Neuronal stem cell (in vitro differentiated cells): ENCODE measurements at regions not wholly inside any gene's neighbourhood (a gene's known extent, or its start where the extent isn't known, plus 50 kb on each side); places are given as distances from the start of the nearest gene placed in this dataset.
A peak's percentile ranks its signal among the peaks of the same experiment; 100 is the strongest.

Experiments
- DNase-seq: peaks from one replicate; pipeline ENCODE4 v3.0.0-alpha.2; 2013; ENCODE audit warnings: low spot score
- H2AFZ ChIP-seq: one replicate; pipeline ENCODE4 v1.6.1; 2013; ENCODE audit warnings: mild to moderate bottlenecking, low read length, inconsistent platforms
- H2AK5ac ChIP-seq: 2 replicates; pipeline ENCODE4 v1.6.1; 2013; ENCODE audit warnings: low read depth, mild to moderate bottlenecking, inconsistent platforms, low read length, moderate library complexity, mixed read lengths
- H2BK120ac ChIP-seq: 2 replicates; pipeline ENCODE4 v1.6.1; 2013; ENCODE audit warnings: low read depth, mild to moderate bottlenecking, inconsistent platforms, low read length, moderate library complexity, mixed read lengths
- H2BK12ac ChIP-seq: one replicate; pipeline ENCODE4 v1.6.1; 2013; ENCODE audit warnings: low read length, inconsistent platforms
- H2BK15ac ChIP-seq: 2 replicates; pipeline ENCODE4 v1.6.1; 2013; ENCODE audit warnings: mild to moderate bottlenecking, low read length, inconsistent platforms, mixed read lengths
- H2BK5ac ChIP-seq: one replicate; pipeline ENCODE4 v1.6.1; 2013; ENCODE audit warnings: inconsistent platforms, mild to moderate bottlenecking, low read length, moderate library complexity
- H3K14ac ChIP-seq: one replicate; pipeline ENCODE4 v1.6.1; 2013; ENCODE audit warnings: low read length, inconsistent platforms
- H3K18ac ChIP-seq: 2 replicates; pipeline ENCODE4 v1.6.1; 2013; ENCODE audit warnings: low read length, inconsistent platforms
- H3K23ac ChIP-seq: 2 replicates; pipeline ENCODE4 v1.6.1; 2013; ENCODE audit warnings: low read depth, mild to moderate bottlenecking, mixed read lengths, low read length, inconsistent platforms; ENCODE audit not compliant: poor library complexity
- H3K27ac ChIP-seq: replicated peaks from 3 replicates; pipeline ENCODE4 v1.5.1; 2013; ENCODE audit warnings: low read length, inconsistent platforms
- H3K27me3 ChIP-seq, 3 experiments: 2 replicates each; pipeline ENCODE4 v1.6.1; 2013; ENCODE audit warnings: low read length in 3 of 3, mild to moderate bottlenecking in 2 of 3, inconsistent platforms in 1 of 3, low read depth in 1 of 3, mixed read lengths in 1 of 3, moderate library complexity in 1 of 3; ENCODE audit not compliant: control insufficient read depth in 3 of 3, insufficient read depth in 3 of 3
- H3K36me3 ChIP-seq, 2 donors: replicated peaks in 1 of 2; 2 replicates each; pipeline ENCODE4 v1.6.1; 2013; ENCODE audit warnings: low read length in 2 of 2; ENCODE audit not compliant: control insufficient read depth in 2 of 2, insufficient read depth in 2 of 2
- H3K4ac ChIP-seq: 2 replicates; pipeline ENCODE4 v1.6.1; 2013; ENCODE audit warnings: inconsistent platforms, mild to moderate bottlenecking, low read length, moderate library complexity
- H3K4me1 ChIP-seq, 2 donors: 1 replicate in 1 of 2; 2 replicates in 1 of 2; pipeline ENCODE4 v1.6.1; 2013; ENCODE audit warnings: low read length in 2 of 2, low read depth in 1 of 2; ENCODE audit not compliant: control insufficient read depth in 2 of 2, insufficient read depth in 1 of 2
- H3K4me2 ChIP-seq: one replicate; pipeline ENCODE4 v1.6.1; 2013; ENCODE audit warnings: mild to moderate bottlenecking, low read length, inconsistent platforms; ENCODE audit not compliant: insufficient read depth, poor library complexity, severe bottlenecking
- H3K4me3 ChIP-seq, 2 donors: 2 replicates each; pipeline ENCODE4 v1.5.1; 2013; ENCODE audit warnings: low read length in 2 of 2, mild to moderate bottlenecking in 2 of 2, inconsistent platforms in 1 of 2, moderate library complexity in 1 of 2
- H3K79me1 ChIP-seq: one replicate; pipeline ENCODE4 v1.6.1; 2013; ENCODE audit warnings: low read depth, mild to moderate bottlenecking, inconsistent platforms, low read length, moderate library complexity
- H3K9ac ChIP-seq: one replicate; pipeline ENCODE4 v1.6.1; 2013; ENCODE audit warnings: mild to moderate bottlenecking, low read depth, low read length, inconsistent platforms; ENCODE audit not compliant: poor library complexity
- H3K9me3 ChIP-seq, 2 donors: replicated peaks in 1 of 2; 2 replicates each; pipeline versions ENCODE3 to v1.6.1; 2013; ENCODE audit warnings: low read length in 2 of 2, mild to moderate bottlenecking in 2 of 2, inconsistent platforms in 1 of 2, low read depth in 1 of 2, mixed read lengths in 1 of 2, moderate library complexity in 1 of 2; ENCODE audit not compliant: control insufficient read depth in 2 of 2, insufficient read depth in 1 of 2
- H4K8ac ChIP-seq: one replicate; pipeline ENCODE4 v1.6.1; 2013; ENCODE audit warnings: low read depth, mild to moderate bottlenecking, inconsistent platforms, low read length, moderate library complexity
- H4K91ac ChIP-seq: one replicate; pipeline ENCODE4 v1.6.1; 2013; ENCODE audit warnings: low read length, low read depth, mild to moderate bottlenecking, inconsistent platforms; ENCODE audit not compliant: poor library complexity
- WGBS, 2 donors: extraction: QIAGEN DNeasy Blood & Tissue Kit; methylation state at CpG; one replicate each; pipeline ENCODE4 v1.1.7; 2013; ENCODE audit warnings: missing lambda C conversion rate in 2 of 2, mixed read lengths in 1 of 2; ENCODE audit not compliant: insufficient read length in 2 of 2, insufficient replicate concordance in 1 of 2; ENCODE audit errors: extremely low coverage in 2 of 2; 5-methylcytosine and 5-hydroxymethylcytosine counted together

DNA sequence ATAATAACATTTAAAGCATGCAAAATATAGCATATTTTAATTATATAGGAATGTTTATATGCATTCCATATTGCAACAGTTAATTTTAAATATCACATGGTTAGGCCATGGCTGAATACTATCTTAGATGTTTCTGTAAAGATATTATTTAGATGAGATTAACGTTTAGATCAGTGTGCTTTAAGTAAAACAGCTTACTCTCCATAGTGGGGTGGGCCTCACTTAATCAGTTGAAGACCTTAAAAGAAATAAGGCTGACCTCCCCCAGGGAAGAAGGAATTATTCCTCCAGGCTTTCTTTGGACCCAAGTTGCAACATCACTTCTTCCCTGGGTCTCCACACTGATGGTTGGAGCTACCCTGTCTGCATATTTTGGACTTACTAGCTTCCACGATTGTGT lies 1246.5 kb downstream of the TYW1 start:
- Histone ChIP-seq H2AK5ac (no peak overlapping the region), H3K4me3 (no peak overlapping the region), H3K9me3 (no peaks in the 10 kb centered on the region), H3K36me3 (no peaks in the 10 kb centered on the region), H3K27ac (no peak overlapping the region), H4K8ac (no peak overlapping the region), H3K4me1 (peaks cover 0 to 6% of the 10 kb centered on the region in 2 donors), H2BK12ac (no peak overlapping the region), H3K14ac (no peak overlapping the region), H2AFZ (no peak overlapping the region), H3K27me3 (no peaks in the 10 kb centered on the region), H3K4ac (no peak overlapping the region), H2BK120ac (no peak overlapping the region), H3K23ac (no peak overlapping the region), H2BK15ac (no peak overlapping the region), H3K79me1 (no peaks in the 10 kb centered on the region), H4K91ac (no peak overlapping the region), H2BK5ac (no peak overlapping the region), H3K4me2 (no peak overlapping the region), H3K9ac (no peak overlapping the region), H3K18ac (no peak overlapping the region)
- no CpG with 5 or more reads among the region's 2 CpGs for WGBS, 2 donors
- DNase-seq = no peak

DNA sequence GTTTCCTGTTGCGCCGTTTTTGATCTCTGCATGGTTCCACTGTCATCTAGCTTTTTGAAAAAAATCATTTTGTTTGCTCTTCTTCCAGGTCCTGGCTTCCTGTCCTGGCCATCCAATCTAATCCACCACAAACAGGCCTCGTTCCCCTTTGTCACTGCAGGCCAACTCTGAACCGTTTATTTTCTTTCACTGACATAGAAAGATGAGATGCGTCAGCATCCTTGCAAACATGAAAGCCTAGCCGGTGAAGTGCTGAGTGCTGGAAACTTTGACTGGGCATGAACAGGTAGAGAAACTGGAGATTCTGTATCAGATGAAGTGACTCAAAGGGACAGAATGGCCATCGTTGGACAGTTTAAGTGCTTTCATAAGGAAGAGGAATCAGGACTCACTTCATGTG lies 1247.8 kb downstream of the TYW1 start:
- H3K23ac ChIP-seq = no peak overlapping the region

DNA sequence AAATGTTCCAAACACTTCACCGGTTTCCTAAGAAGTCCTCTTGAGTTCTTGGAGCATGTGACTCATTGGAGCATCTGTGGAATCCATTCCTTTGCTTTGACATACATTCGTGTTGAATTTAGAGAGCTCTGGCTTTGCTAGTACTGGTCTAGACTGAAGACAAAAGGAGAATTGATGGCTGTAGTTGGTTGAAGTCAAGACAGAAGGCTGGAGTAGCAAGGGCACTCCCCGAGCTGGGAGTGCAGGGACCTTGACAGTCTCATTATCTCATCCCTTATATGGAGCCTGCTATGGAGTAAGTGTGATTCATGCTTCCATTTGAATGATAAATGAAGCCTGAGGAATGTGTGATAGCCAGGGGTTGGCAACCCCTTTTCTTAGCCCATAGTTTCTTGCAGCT lies 1249.1 kb downstream of the TYW1 start:
- no peak for DNase-seq
- Histone ChIP-seq H3K79me1 (no peaks in the 10 kb centered on the region), H3K14ac (no peak overlapping the region), H2BK120ac (no peak overlapping the region), H3K4me3 (no peak overlapping the region), H3K9ac (no peak overlapping the region), H3K27ac (no peak overlapping the region), H4K8ac (no peak overlapping the region), H3K36me3 (no peaks in the 10 kb centered on the region), H2AFZ (no peak overlapping the region), H3K9me3 (peaks cover 0 to 2% of the 10 kb centered on the region in 2 donors), H3K4me2 (no peak overlapping the region), H2BK12ac (no peak overlapping the region), H3K4ac (no peak overlapping the region), H3K23ac (no peak overlapping the region), H2BK5ac (no peak overlapping the region), H3K4me1 (peaks cover 0 to 6% of the 10 kb centered on the region in 2 donors), H2AK5ac (no peak overlapping the region), H4K91ac (no peak overlapping the region), H3K18ac (no peak overlapping the region), H2BK15ac (no peak overlapping the region), H3K27me3 (no peaks in the 10 kb centered on the region)
- WGBS, 2 donors = no CpG with 5 or more reads among the region's 3 CpGs

More for the DNA sequence above, 1247.8 kb downstream of the TYW1 start:
- H2BK12ac ChIP-seq = no peak overlapping the region
- no peak overlapping the region for H2BK5ac ChIP-seq
- no peak overlapping the region for H4K8ac ChIP-seq
- H3K4me3 ChIP-seq = no peak overlapping the region
- no peaks in the 10 kb centered on the region for H3K27me3 ChIP-seq
- H3K9ac ChIP-seq = no peak overlapping the region
- H3K79me1 ChIP-seq = no peaks in the 10 kb centered on the region
- no peak overlapping the region for H2AK5ac ChIP-seq
- H3K27ac ChIP-seq = no peak overlapping the region
- H3K18ac ChIP-seq = no peak overlapping the region
- DNase-seq = no peak
- no peak overlapping the region for H3K4ac ChIP-seq
- H3K4me2 ChIP-seq = no peak overlapping the region
- H3K14ac ChIP-seq = no peak overlapping the region
- H3K4me1 ChIP-seq = peaks cover 0 to 6% of the 10 kb centered on the region in 2 donors
- peaks cover 0 to 2% of the 10 kb centered on the region in 2 donors for H3K9me3 ChIP-seq
- WGBS, 2 donors = no CpG with 5 or more reads among the region's 7 CpGs
- no peak overlapping the region for H2AFZ ChIP-seq
- no peaks in the 10 kb centered on the region for H3K36me3 ChIP-seq
- no peak overlapping the region for H4K91ac ChIP-seq
- no peak overlapping the region for H2BK15ac ChIP-seq
- no peak overlapping the region for H2BK120ac ChIP-seq

DNA sequence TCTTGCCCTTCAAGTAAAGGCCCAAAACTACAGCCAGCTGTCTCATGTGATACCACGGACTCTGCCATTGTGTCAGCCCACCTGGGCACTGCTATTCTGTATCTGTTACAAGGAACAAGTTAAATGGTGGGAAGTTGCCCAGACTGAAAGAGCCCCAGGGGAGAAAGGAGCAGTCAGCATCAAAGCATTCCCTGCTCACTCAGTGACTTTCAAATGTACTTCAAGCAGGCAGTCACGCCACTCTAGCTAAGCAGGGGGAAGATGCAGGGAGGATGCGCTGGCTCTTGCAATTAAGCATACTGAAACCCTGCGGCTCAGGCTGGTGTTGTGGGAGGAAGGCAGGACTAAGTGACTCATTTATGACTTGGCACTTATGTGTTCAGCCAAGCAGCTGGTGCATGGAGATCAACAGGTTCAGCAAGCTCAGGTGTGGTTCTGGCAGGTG lies 1249.6 kb downstream of the TYW1 start:
- peak; percentile 0 for DNase-seq
- no peak overlapping the region for H2BK15ac ChIP-seq
- no peak overlapping the region for H2AK5ac ChIP-seq
- no peak overlapping the region for H3K18ac ChIP-seq
- H4K91ac ChIP-seq = no peak overlapping the region
- H3K79me1 ChIP-seq = no peaks in the 10 kb centered on the region
- no CpG with 5 or more reads among the region's 4 CpGs for WGBS, 2 donors
- no peak overlapping the region for H3K23ac ChIP-seq
- no peaks in the 10 kb centered on the region for H3K36me3 ChIP-seq
- no peak overlapping the region for H3K9ac ChIP-seq
- no peak overlapping the region for H3K4me2 ChIP-seq
- no peak overlapping the region for H2BK5ac ChIP-seq
- peaks cover 0 to 2% of the 10 kb centered on the region in 2 donors for H3K9me3 ChIP-seq
- no peak overlapping the region for H2BK12ac ChIP-seq
- no peak overlapping the region for H4K8ac ChIP-seq
- peaks cover 0 to 6% of the 10 kb centered on the region in 2 donors for H3K4me1 ChIP-seq
- no peak overlapping the region for H3K4ac ChIP-seq
- no peak overlapping the region for H3K4me3 ChIP-seq
- H3K14ac ChIP-seq = no peak overlapping the region
- H3K27me3 ChIP-seq = no peaks in the 10 kb centered on the region
- H3K27ac ChIP-seq = no peak overlapping the region
- no peak overlapping the region for H2BK120ac ChIP-seq
- H2AFZ ChIP-seq = no peak overlapping the region
